Parathyroid adenoma (tissue), 2 donors: ENCODE measurements at regions not wholly inside any gene's neighbourhood (a gene's known extent, or its start where the extent isn't known, plus 50 kb on each side); places are given as distances from the start of the nearest gene placed in this dataset.

Experiments used
- H2AFZ ChIP-seq: fragments of 300-600 bp; sonication (generic); one replicate; pipeline ENCODE4 v1.7.0; 2017; ENCODE audit warnings: antibody characterized with exemption, mild to moderate bottlenecking
- H3K27ac ChIP-seq: fragments of 300-600 bp; sonication (generic); one replicate; pipeline ENCODE4 v1.7.0; 2017
- H3K27me3 ChIP-seq: fragments of 300-600 bp; sonication (generic); one replicate; pipeline ENCODE4 v1.7.0; 2017; ENCODE audit warnings: low read length; ENCODE audit not compliant: control insufficient read depth, insufficient read depth
- H3K36me3 ChIP-seq: fragments of 300-600 bp; sonication (generic); one replicate; pipeline ENCODE4 v1.7.0; 2017; ENCODE audit warnings: low read length; ENCODE audit not compliant: control insufficient read depth, insufficient read depth
- H3K4me1 ChIP-seq: fragments of 300-600 bp; sonication (generic); one replicate; pipeline ENCODE4 v1.7.0; 2017; ENCODE audit warnings: control low read depth
- H3K4me2 ChIP-seq: fragments of 300-600 bp; sonication (generic); one replicate; pipeline ENCODE4 v1.7.0; 2017; ENCODE audit warnings: low read length
- H3K4me3 ChIP-seq: fragments of 300-600 bp; sonication (generic); one replicate; pipeline ENCODE4 v1.7.0; 2017; ENCODE audit warnings: low read depth, low read length
- H3K79me2 ChIP-seq: fragments of 300-600 bp; sonication (generic); one replicate; pipeline ENCODE4 v1.7.0; 2017; ENCODE audit warnings: control low read depth
- H3K9ac ChIP-seq: fragments of 300-600 bp; sonication (generic); one replicate; pipeline ENCODE4 v1.7.0; 2017; ENCODE audit warnings: mild to moderate bottlenecking
- H3K9me3 ChIP-seq: fragments of 300-600 bp; sonication (generic); one replicate; pipeline ENCODE4 v1.7.0; 2017; ENCODE audit warnings: low read length; ENCODE audit not compliant: control insufficient read depth
- TF ChIP-seq, protein P1 (sequence below): fragments of 300-600 bp; sonication (generic); IDR thresholded peaks from one replicate; pipeline ENCODE4 v1.7.0; 2017; ENCODE audit warnings: antibody characterized with exemption, mild to moderate bottlenecking
- donor health status: primary hyperparathyroidism.

DNA sequence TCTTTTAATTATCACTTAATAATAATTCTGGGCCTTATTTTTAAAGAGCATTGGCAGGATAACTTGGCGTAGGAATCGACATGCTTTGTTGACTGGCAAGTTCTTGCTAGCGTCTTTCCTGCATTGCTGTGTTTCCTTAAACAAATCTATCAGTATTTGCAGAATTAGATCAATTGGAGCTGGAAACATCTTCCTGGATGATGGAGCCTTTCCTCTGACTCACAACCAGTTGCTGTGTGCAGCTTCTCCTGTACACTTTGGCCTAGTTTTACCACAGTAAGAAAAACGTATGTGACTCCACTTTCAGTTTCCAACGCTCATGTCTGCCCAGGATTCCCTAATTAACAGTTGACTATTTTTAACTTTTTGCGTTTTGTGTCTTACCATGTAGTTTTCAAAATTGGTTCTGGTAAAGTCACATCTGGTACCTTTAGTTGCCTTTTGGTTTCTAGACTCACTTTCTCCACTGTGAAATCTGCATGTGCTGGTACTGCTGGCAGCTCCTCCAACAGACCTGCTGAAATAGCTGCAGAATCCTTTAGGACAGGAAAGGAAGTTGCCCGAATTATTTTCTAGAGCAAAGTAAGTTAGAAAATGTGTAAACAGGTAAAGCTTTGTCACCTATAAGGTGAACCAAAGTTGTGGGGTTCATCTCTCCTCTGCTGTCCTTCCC lies 553.2 kb upstream of the FAT1 start:
- H2AFZ ChIP-seq, result no peak overlapping the region
- no peak overlapping the region for H3K27ac ChIP-seq
- H3K9ac ChIP-seq, result no peak overlapping the region
- TF ChIP-seq, protein P1, sequence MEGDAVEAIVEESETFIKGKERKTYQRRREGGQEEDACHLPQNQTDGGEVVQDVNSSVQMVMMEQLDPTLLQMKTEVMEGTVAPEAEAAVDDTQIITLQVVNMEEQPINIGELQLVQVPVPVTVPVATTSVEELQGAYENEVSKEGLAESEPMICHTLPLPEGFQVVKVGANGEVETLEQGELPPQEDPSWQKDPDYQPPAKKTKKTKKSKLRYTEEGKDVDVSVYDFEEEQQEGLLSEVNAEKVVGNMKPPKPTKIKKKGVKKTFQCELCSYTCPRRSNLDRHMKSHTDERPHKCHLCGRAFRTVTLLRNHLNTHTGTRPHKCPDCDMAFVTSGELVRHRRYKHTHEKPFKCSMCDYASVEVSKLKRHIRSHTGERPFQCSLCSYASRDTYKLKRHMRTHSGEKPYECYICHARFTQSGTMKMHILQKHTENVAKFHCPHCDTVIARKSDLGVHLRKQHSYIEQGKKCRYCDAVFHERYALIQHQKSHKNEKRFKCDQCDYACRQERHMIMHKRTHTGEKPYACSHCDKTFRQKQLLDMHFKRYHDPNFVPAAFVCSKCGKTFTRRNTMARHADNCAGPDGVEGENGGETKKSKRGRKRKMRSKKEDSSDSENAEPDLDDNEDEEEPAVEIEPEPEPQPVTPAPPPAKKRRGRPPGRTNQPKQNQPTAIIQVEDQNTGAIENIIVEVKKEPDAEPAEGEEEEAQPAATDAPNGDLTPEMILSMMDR, result no peak
- no peaks in the 10 kb centered on the region for H3K79me2 ChIP-seq
- no peaks in the 10 kb centered on the region for H3K9me3 ChIP-seq
- H3K4me2 ChIP-seq, result no peak overlapping the region
- no peaks in the 10 kb centered on the region for H3K27me3 ChIP-seq
- no peaks in the 10 kb centered on the region for H3K36me3 ChIP-seq
- H3K4me3 ChIP-seq, result no peak overlapping the region
- no peaks in the 10 kb centered on the region for H3K4me1 ChIP-seq

DNA sequence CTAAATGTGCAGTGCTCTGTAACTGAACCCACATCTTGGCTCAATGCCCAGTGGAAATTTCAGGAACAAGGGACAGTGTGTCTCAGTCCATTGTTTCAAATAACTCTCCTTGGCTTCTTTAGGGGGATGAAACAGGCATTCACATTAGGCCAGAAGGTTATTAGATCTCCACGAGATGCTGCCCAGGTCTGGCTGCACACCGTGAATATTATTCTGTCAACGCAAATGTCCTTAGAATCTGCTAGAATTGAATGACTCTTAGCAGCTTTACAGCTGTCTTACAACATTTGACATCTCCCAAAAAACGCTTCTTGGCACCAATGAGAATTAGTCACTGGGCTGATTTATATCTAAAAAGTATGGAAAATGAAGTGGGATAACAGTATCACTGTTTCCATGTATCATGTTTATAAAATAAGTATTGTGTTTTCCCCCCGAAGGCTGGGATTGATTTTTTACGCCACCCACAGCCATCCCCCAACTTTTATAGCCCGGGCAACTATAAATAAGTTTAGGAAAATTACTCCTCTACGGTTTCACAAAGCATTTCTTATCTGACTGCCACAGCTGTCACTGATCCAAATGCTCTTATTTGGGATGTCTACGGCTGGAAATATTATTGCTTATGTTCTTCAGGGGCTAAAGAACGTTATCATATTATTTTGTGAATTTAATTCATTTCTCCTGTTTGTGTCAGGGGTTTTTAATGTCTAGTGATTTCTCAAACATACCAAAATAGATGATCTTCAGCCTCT lies 559.7 kb upstream of the FAT1 start:
- no peak overlapping the region for H3K9ac ChIP-seq
- H3K27ac ChIP-seq, result no peak overlapping the region

DNA sequence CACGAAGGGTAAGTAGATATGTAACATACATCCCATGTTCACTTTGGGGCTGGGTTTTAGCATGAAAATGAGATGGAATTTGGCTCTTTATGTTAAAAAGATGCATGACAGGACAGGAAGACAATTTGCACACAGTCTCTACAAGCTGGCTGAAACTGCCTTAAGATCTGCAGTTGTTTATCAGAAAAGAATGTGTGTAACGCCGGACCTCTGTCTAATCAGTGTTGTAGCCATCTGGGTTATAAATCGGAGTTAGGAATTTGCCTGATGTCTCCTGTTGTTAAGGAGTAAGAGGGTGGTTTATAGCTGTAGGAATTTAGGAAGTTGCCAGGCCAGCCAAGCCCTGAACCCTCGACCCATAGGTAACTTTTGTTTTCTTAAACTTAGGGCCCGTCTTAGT lies 562.9 kb upstream of the FAT1 start:
- no peak overlapping the region for H3K4me2 ChIP-seq
- no peak overlapping the region for H3K4me3 ChIP-seq
- H3K27me3 ChIP-seq, result no peaks in the 10 kb centered on the region
- no peaks in the 10 kb centered on the region for H3K9me3 ChIP-seq
- no peak overlapping the region for H2AFZ ChIP-seq
- H3K79me2 ChIP-seq, result no peaks in the 10 kb centered on the region
- H3K27ac ChIP-seq, result no peak overlapping the region
- no peaks in the 10 kb centered on the region for H3K4me1 ChIP-seq
- H3K36me3 ChIP-seq, result no peaks in the 10 kb centered on the region
- TF ChIP-seq, protein P1, result no peak
- H3K9ac ChIP-seq, result no peak overlapping the region

More for the DNA sequence above, 559.7 kb upstream of the FAT1 start:
- H3K4me3 ChIP-seq, result no peak overlapping the region
- no peaks in the 10 kb centered on the region for H3K4me1 ChIP-seq
- TF ChIP-seq, protein P1, result no peak
- no peaks in the 10 kb centered on the region for H3K9me3 ChIP-seq
- H3K36me3 ChIP-seq, result no peaks in the 10 kb centered on the region
- H2AFZ ChIP-seq, result no peak overlapping the region
- no peak overlapping the region for H3K4me2 ChIP-seq
- no peaks in the 10 kb centered on the region for H3K79me2 ChIP-seq
- H3K27me3 ChIP-seq, result no peaks in the 10 kb centered on the region

DNA sequence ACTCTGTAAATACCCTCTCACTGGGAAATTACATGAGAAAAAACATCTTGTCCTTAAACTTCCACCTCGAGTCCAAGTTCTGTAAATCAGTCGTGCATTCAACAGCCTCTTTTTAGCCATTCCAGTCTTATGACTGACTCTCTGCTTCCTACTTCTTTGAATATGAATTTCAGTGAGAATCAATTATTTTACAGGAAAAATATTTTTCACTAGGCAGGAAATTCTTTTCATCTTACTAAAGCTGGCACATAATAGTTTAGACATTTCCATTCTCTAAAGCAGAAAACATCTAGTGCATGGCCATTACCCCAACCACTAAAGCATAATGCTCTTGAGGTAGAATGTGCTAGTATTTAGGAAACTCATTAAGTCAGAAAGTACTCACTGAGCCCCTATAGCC lies 565.7 kb upstream of the FAT1 start:
- Histone ChIP-seq H3K9ac (no peak overlapping the region), H3K27me3 (no peaks in the 10 kb centered on the region), H3K36me3 (no peaks in the 10 kb centered on the region), H3K79me2 (no peaks in the 10 kb centered on the region), H2AFZ (no peak overlapping the region), H3K27ac (no peak overlapping the region), H3K9me3 (no peaks in the 10 kb centered on the region), H3K4me1 (no peaks in the 10 kb centered on the region), H3K4me3 (no peak overlapping the region), H3K4me2 (no peak overlapping the region)
- TF ChIP-seq, protein P1, result no peak
